CD8-positive, alpha-beta memory T cell (primary cell): ENCODE measurements at regions not wholly inside any gene's neighbourhood (a gene's known extent, or its start where the extent isn't known, plus 50 kb on each side); places are given as distances from the start of the nearest gene placed in this dataset.
A peak's percentile ranks its signal among the peaks of the same experiment; 100 is the strongest.

Experiments used
- CTCF ChIA-PET: fragments of 350-600 bp; sonication (Branson Sonifier 250); formaldehyde crosslinking; loops from one replicate; lab custom pipeline; 2021; ENCODE audit warnings: antibody characterized with exemption; lab: Charles Lee
- POLR2A ChIA-PET: fragments of 350-600 bp; sonication (Branson Sonifier 250); formaldehyde crosslinking; loops from one replicate; lab custom pipeline; 2021; ENCODE audit warnings: antibody characterized with exemption; lab: Charles Lee
- DNase-seq, 5 donors: peaks; one replicate each; pipeline versions ENCODE4 v3.0.0 to v3.0.0-alpha.2; 2020 to 2022; ENCODE audit warnings: mixed read lengths in 1 of 5
- H3K27ac ChIP-seq: one replicate; pipeline ENCODE4 v1.7.0; 2013; ENCODE audit warnings: low read depth, mild to moderate bottlenecking, low read length, moderate library complexity
- H3K27me3 ChIP-seq: 2 replicates; pipeline ENCODE4 v1.7.0; 2013; ENCODE audit warnings: low read length, mild to moderate bottlenecking; ENCODE audit not compliant: insufficient read depth, poor library complexity, severe bottlenecking
- H3K36me3 ChIP-seq: 2 replicates; pipeline ENCODE4 v1.7.0; 2013; ENCODE audit warnings: mild to moderate bottlenecking, low read length, moderate library complexity; ENCODE audit not compliant: insufficient read depth
- H3K4me1 ChIP-seq: 2 replicates; pipeline ENCODE4 v1.7.0; 2013; ENCODE audit warnings: mild to moderate bottlenecking, low read length, moderate library complexity; ENCODE audit not compliant: insufficient read depth
- H3K4me3 ChIP-seq: 2 replicates; pipeline ENCODE4 v1.7.0; 2013; ENCODE audit warnings: mild to moderate bottlenecking, low read length
- H3K9me3 ChIP-seq: 2 replicates; pipeline ENCODE4 v1.7.0; 2013; ENCODE audit warnings: mild to moderate bottlenecking, low read length
- H3K27ac Mint-ChIP-seq, 8 donors: one replicate each; pipeline ENCODE4 v1.8.0; 2020 to 2021; ENCODE audit warnings: mixed read lengths in 8 of 8, mild to moderate bottlenecking in 6 of 8, inconsistent platforms in 3 of 8, moderate library complexity in 3 of 8
- H3K27me3 Mint-ChIP-seq, 2 donors: one replicate each; pipeline ENCODE4 v1.8.0; 2020 to 2021; ENCODE audit warnings: mixed read lengths in 2 of 2, mild to moderate bottlenecking in 1 of 2, moderate library complexity in 1 of 2
- H3K36me3 Mint-ChIP-seq, 3 donors: one replicate each; pipeline ENCODE4 v1.8.0; 2020 to 2021; ENCODE audit warnings: mixed read lengths in 3 of 3, inconsistent platforms in 1 of 3, mild to moderate bottlenecking in 1 of 3
- H3K4me1 Mint-ChIP-seq, 3 donors: one replicate each; pipeline ENCODE4 v1.8.0; 2020 to 2021; ENCODE audit warnings: mixed read lengths in 3 of 3, inconsistent platforms in 1 of 3, mild to moderate bottlenecking in 1 of 3
- H3K4me3 Mint-ChIP-seq, 7 donors: one replicate each; pipeline ENCODE4 v1.8.0; 2020 to 2021; ENCODE audit warnings: mixed read lengths in 7 of 7, mild to moderate bottlenecking in 6 of 7, moderate library complexity in 4 of 7, inconsistent platforms in 2 of 7
- H3K9me3 Mint-ChIP-seq, 5 donors: one replicate each; pipeline ENCODE4 v1.8.0; 2020 to 2022; ENCODE audit warnings: mixed read lengths in 5 of 5, mild to moderate bottlenecking in 3 of 5, moderate library complexity in 2 of 5, inconsistent platforms in 1 of 5

GRCh38 chr2:144572977-144573376 lies 53.1 kb upstream of the ZEB2 start:
- H3K9me3 ChIP-seq: no peaks in the 10 kb centered on the region
- no peak for DNase-seq
- no peak overlapping the region for H3K27ac ChIP-seq
- no peak overlapping the region for H3K4me3 Mint-ChIP-seq
- H3K27me3 ChIP-seq: no peaks in the 10 kb centered on the region
- no peak overlapping the region for H3K27ac Mint-ChIP-seq
- H3K36me3 ChIP-seq: no peaks in the 10 kb centered on the region
- H3K4me1 ChIP-seq: no peaks in the 10 kb centered on the region
- ChIA-PET POLR2A (no interaction called here), CTCF (no interaction called here)
- H3K9me3 Mint-ChIP-seq: no peaks in the 10 kb centered on the region
- H3K4me3 ChIP-seq: no peak overlapping the region
- H3K4me1 Mint-ChIP-seq: peaks cover 5 to 6% (median 5%) of the 10 kb centered on the region in 3 donors
- no peaks in the 10 kb centered on the region for H3K27me3 Mint-ChIP-seq
- H3K36me3 Mint-ChIP-seq: no peaks in the 10 kb centered on the region

DNA sequence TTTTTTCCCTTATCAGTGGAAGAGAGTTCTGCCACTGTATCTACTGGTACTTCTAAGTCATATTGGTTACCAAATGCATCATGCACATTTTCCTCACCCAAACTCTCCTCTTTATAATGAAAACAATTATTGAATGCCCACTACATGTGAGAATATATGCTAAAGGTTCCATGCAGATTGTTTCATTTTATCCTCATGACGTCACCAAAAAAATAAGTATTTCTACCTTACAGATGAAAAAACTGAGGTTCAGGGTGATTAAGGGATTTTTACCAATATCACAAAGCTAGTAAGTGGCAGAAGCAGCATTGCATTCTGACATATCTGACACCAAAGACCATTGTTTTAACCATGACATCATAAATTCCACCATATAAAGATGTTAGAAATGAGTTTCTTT lies 51.9 kb upstream of the ZEB2 start:
- H3K4me3 Mint-ChIP-seq: no peak overlapping the region
- POLR2A ChIA-PET: interaction anchor here (0.5 kb wide), 1 partner anchor 9 kb away, joined by 3 read pairs; no protein-coding TSS in a partner anchor

GRCh38 chr2:144570566-144570965 lies 50.6 kb upstream of the ZEB2 start:
- Mint-ChIP-seq H3K27ac (peak overlapping the region in 5 of 8 donors; percentile 1 to 14 (median 6)), H3K4me3 (peak overlapping the region in 4 of 7 donors; percentile 5 to 36 (median 18)), H3K4me1 (peaks cover 5 to 6% (median 5%) of the 10 kb centered on the region in 3 donors), H3K27me3 (no peaks in the 10 kb centered on the region), H3K9me3 (no peaks in the 10 kb centered on the region), H3K36me3 (no peaks in the 10 kb centered on the region)
- Histone ChIP-seq H3K4me3 (no peak overlapping the region), H3K4me1 (no peaks in the 10 kb centered on the region), H3K27ac (no peak overlapping the region), H3K27me3 (no peaks in the 10 kb centered on the region), H3K36me3 (no peaks in the 10 kb centered on the region), H3K9me3 (no peaks in the 10 kb centered on the region)
- CTCF ChIA-PET: no interaction called here
- no peak for DNase-seq
- POLR2A ChIA-PET: no interaction called here

More for the DNA sequence above, 51.9 kb upstream of the ZEB2 start:
- Mint-ChIP-seq H3K9me3 (no peaks in the 10 kb centered on the region), H3K27ac (no peak overlapping the region), H3K27me3 (no peaks in the 10 kb centered on the region), H3K36me3 (no peaks in the 10 kb centered on the region), H3K4me1 (peaks cover 5 to 6% (median 5%) of the 10 kb centered on the region in 3 donors)
- Histone ChIP-seq H3K4me3 (no peak overlapping the region), H3K36me3 (no peaks in the 10 kb centered on the region), H3K9me3 (no peaks in the 10 kb centered on the region), H3K4me1 (no peaks in the 10 kb centered on the region), H3K27ac (no peak overlapping the region), H3K27me3 (no peaks in the 10 kb centered on the region)
- CTCF ChIA-PET: no interaction called here
- DNase-seq: no peak
